ENCODE measurements at regions not wholly inside any gene's neighbourhood (a gene's known extent, or its start where the extent isn't known, plus 50 kb on each side); places are given as distances from the start of the nearest gene placed in this dataset.
"Not testable (repeated sequence)": the region's sequence is repeated elsewhere in the genome, so short reads cannot be mapped to it uniquely, and the experiment has no call there.

GRCh38 chr2:87275974-87276629 lies 254.5 kb upstream of the PLGLB1 start:
- not testable (repeated sequence) for DNase-seq

GRCh38 chr2:87276673-87277072 lies 255.0 kb upstream of the PLGLB1 start:
- not testable (repeated sequence) for DNase-seq

- DNase-seq, result not testable (repeated sequence)
Measured at GRCh38 chr2:87277734-87278133, 256.1 kb upstream of the PLGLB1 start.

GRCh38 chr2:87280596-87281355 lies 259.1 kb upstream of the PLGLB1 start:
- DNase-seq, result not testable (repeated sequence)

- DNase-seq, result not testable (repeated sequence)
Measured at GRCh38 chr2:87283735-87284470, 262.3 kb upstream of the PLGLB1 start.

GRCh38 chr2:87284471-87284772 lies 262.8 kb upstream of the PLGLB1 start:
- DNase-seq, result not testable (repeated sequence)

- not testable (repeated sequence) for DNase-seq
Measured at GRCh38 chr2:87285139-87285538, 263.5 kb upstream of the PLGLB1 start.

- DNase-seq, result not testable (repeated sequence)
Measured at GRCh38 chr2:87290566-87291307, 269.1 kb upstream of the PLGLB1 start.

- not testable (repeated sequence) for DNase-seq
Measured at GRCh38 chr2:87291400-87292200, 270.0 kb upstream of the PLGLB1 start.

GRCh38 chr2:87293931-87294594 lies 272.4 kb upstream of the PLGLB1 start:
- not testable (repeated sequence) for DNase-seq

GRCh38 chr2:87295135-87295534 lies 273.5 kb upstream of the PLGLB1 start:
- DNase-seq, result not testable (repeated sequence)

GRCh38 chr2:87301349-87301748 lies 279.7 kb upstream of the PLGLB1 start:
- DNase-seq, result not testable (repeated sequence)

GRCh38 chr2:87301871-87302270 lies 280.2 kb upstream of the PLGLB1 start:
- DNase-seq, result not testable (repeated sequence)

GRCh38 chr2:87308621-87309020 lies 287.0 kb upstream of the PLGLB1 start:
- DNase-seq, result not testable (repeated sequence)

GRCh38 chr2:87309785-87310184 lies 288.1 kb upstream of the PLGLB1 start:
- DNase-seq, result not testable (repeated sequence)

GRCh38 chr2:87311896-87312441 lies 290.3 kb upstream of the PLGLB1 start:
- DNase-seq, result not testable (repeated sequence)

- DNase-seq, result not testable (repeated sequence)
Measured at GRCh38 chr2:87314622-87315021, 293.0 kb upstream of the PLGLB1 start.

GRCh38 chr2:87315183-87315902 lies 293.7 kb upstream of the PLGLB1 start:
- DNase-seq, result not testable (repeated sequence)

GRCh38 chr2:87317193-87317592 lies 295.5 kb upstream of the PLGLB1 start:
- DNase-seq, result not testable (repeated sequence)

- not testable (repeated sequence) for DNase-seq
Measured at GRCh38 chr2:87318814-87319491, 297.3 kb upstream of the PLGLB1 start.
